Stimulated activated CD4-positive, alpha-beta T cell treated with anti-CD3 and anti-CD28 coated beads, Interleukin-4, amount 100 ng/mL, for 1 hour (primary cell): ENCODE measurements at regions not wholly inside any gene's neighbourhood (a gene's known extent, or its start where the extent isn't known, plus 50 kb on each side); places are given as distances from the start of the nearest gene placed in this dataset.

Experiments used
- DNase-seq: peaks from one replicate; pipeline ENCODE4 v3.0.0-alpha.2; 2020

DNA sequence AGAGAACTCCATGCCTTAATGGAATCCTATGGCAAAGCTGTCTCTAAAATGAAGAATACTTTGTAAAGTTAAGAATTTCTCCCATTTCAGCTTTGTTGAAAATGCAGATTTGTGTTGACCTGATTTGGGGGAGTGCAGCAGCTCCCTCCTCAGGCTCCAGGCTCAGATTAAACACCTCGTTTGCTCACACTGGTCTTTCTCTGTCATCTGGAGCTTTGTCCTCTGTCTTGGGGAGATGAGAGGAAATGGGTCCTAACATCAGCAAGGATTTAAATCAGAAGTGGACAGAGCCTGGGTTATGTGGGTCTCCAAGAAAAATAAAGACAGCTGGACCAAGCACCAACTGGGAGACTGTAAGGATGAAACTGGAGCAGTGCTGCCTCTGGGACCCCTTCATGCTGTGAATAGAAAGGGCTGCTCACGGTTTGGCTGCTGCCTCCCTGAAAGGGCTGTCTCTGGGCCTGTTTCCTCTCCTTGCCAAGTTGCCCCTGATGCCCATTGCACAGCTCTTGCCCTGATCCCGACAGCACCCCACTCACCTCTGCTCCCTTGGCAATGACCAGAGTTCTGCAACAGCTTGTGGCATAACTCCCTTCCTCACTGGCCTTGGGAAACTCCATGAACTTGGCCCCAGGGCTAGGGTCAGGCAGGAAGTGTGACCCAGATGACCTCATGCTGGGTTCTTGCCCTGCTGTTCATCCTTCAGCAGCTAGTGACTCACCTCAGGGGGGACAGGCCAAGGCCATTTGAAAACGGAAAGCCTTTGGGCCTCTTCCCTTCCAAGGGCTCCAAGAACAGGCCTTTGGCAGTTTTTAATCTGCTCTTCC, 197.2 kb downstream of the CYP26B1 start:
- DNase-seq = no peak

GRCh38 chr2:71949537-71949798, 198.2 kb downstream of the CYP26B1 start:
- DNase-seq = no peak

GRCh38 chr2:71948781-71949536, 198.7 kb downstream of the CYP26B1 start:
- DNase-seq = no peak

DNA sequence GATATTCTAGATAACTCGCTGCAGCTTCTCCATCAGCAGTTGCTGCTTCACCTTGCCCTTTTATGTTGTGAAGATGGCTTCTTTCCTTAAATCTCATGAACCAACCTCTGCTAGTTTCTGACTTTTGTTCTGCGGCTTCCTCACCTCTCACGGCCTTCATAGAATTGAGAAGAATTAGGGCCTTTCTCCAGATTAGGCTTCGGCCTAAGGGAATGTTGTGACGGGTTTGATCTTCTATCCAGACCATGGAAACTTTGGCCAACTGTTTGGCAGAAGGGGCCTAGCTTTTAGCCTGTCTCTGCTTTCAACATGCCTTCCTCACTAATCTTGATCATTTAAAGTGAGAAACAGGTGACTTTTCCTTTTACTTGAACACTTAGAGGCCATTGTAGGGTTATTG, 199.9 kb downstream of the CYP26B1 start:
- DNase-seq = no peak

DNA sequence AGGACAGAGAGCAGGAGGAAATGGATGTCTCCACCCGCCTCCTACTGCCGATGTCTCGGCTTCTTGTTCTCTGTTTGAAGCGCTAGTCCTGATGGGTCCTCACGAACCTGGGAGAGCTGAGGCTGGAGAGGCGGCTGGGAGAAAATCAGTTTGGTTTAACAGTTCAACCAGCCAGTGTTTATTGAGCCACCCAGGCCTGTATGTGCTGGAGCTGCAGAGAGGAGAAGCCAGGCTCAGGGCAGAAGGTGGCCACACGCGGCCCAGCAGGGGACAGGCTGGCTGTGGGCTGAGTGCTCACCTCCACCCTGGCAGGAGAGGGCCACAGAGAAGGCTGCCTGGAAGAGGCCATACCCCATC, 202.1 kb downstream of the CYP26B1 start:
- no peak for DNase-seq

DNA sequence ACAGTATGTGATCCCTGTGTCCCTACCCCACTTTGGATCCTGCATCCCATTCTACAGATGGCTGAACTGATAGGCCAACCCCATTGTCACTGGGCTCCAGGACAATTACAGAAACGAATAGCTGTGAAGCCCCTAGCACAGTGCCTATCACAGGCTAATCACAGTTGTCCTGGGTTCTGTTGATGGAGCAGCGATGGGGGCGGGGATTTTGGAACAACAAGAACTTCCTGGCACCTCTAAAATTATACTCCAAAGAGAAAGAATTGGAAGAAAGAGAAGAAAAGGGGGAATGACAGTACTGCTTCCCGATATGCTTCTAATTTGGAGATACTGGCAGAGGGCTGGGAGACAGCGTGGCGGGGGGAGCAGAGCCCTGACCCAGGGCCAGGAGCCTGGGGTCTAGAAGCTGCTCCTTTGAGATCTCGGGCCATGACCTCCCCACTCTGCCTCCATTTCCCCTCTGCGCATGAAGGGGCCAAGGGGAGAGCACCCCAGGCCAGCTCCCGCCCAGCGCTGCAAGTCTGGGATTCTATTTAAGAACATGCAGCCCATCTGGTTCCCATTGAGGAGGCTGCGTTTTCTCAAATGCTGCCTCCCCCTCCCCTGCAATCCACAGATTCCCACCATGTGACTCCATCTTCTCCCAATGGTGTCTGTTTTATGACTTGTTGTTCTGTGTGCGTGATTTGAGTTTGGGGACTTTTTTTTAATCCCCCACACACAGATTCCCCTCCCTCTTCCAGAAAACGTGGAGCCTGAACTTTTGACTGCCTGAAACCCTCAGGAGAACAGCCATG, 202.7 kb downstream of the CYP26B1 start:
- DNase-seq = no peak

GRCh38 chr2:71944183-71944550, 203.5 kb downstream of the CYP26B1 start:
- no peak for DNase-seq

DNA sequence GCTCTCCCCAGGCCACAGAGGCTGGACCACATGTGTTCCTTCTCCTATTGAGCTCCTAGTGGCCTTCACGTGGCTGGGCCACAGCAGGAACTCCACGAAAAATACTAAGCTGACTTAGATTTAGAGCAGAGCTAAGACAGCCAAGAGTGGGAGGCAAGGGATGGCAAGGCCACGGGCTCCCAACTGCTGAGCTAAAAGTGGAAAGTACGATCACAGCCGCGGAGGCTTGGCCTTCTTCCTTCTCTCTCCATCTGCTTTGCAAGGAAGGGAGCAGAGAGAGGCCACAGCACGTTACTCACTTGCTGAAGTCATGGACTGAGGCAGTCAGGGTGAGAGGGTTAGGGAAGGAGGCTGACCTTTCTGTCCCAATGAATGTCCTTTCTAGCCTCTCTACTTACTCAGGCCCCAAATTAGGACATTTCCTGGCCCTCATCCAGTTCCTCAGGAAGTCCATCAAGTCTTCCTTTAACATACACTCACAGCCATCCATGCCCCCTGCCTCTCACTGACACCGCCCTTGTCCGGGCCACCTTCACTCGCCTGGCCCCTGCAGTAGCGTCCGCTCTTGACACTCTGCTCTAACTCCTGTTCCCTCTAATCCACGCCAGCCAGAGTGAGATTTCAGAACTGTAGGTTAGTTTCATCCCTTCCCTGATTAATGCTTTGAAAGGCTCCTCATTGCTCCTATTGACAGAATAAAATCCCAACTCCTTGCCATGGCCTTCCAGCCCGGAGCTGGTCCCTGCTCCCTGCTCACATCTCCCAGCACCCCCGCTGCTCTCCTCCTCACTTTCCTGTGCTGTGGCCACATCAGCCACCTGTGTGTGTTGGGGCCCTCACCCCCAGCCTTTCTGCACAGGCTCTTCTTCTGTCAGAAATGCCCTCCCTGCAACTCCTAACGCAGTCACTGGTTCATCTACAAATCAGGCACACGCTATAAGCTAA, 204.2 kb downstream of the CYP26B1 start:
- DNase-seq = no peak

GRCh38 chr2:71941726-71942525, 205.7 kb downstream of the CYP26B1 start:
- DNase-seq = no peak

GRCh38 chr2:71940695-71941094, 207.0 kb downstream of the CYP26B1 start:
- DNase-seq = no peak

DNA sequence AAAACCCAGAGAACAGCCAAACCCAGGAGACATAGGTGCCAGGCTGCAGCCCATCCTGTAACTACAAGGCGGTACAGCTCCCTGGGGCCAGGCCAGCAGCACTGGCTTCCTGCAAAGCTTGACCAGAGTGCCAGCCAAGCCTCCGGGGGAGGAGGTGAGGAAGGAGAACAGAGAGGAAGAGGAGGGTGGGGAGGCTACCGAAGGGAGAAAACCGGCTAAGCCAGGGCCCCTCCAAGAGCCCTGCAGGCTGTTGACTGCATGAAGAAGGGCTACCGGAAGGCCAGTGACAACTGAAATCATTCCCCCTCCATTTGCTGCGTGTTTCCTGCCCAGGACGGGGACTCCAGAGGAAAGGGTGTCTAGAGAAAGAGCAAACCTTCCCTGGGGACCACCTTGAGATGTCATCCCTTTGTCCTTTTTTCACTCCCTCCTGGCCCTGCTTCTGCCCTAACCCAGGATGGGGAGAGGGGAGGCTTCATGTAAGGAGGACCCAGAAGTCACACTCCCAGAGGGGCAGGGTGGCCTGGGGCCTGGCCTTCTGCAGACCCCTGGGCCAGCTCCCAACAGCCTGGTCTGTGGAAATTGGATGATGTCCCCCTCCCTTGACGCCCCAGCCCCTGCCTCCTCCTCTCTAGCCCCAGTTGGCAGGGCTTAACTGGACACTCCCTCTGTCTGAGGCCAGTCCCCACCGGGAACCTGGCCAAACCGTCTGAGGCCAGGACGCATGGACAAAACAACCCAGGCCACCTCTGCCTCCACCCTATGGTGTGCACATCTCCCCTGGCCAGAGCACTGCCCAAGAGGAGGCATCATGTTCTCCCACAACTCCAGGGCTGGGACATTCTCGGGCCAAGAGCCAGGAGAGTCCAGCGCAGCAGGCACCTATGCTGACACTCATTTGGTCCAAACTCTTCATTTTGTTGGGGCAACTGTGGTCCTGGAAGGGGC, 207.8 kb downstream of the CYP26B1 start:
- no peak for DNase-seq

- no peak for DNase-seq
These were observed 208.7 kb downstream of the CYP26B1 start for GRCh38 chr2:71938659-71939587.

GRCh38 chr2:71938108-71938507, 209.6 kb downstream of the CYP26B1 start:
- no peak for DNase-seq

- no peak for DNase-seq
These were observed 210.3 kb downstream of the CYP26B1 start for GRCh38 chr2:71937396-71937795.

- DNase-seq = no peak
These were observed 211.3 kb downstream of the CYP26B1 start for GRCh38 chr2:71936076-71937030.

DNA sequence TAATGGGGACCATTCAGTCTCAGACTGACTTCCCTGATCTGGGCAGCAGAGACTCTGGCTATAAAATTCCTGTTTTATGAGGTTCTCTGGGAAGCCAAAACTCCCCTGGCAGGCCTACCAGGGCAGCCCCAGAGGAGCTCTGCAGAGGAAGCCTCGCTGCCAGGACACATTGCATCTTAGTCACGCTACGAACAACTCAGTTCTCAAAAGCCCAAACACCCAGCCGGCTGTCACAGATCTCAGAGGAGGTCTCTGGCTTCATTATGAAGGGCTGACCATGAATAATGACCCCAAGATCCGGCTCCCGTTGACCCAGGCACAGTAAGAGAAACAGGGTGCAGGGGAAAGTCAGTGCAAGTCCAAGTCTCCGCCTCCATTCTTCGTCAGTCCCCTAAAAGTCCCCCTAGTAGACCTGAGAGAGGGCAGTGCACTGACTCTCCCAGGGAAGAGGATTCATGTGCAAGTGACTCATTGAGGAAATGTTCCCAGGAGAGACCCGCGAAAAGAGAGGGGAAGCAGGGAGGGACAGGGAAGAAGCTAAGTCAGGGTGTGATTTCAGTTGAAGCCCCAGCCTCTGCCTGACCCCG, 212.3 kb downstream of the CYP26B1 start:
- no peak for DNase-seq

GRCh38 chr2:71934595-71935261, 212.9 kb downstream of the CYP26B1 start:
- DNase-seq = no peak

DNA sequence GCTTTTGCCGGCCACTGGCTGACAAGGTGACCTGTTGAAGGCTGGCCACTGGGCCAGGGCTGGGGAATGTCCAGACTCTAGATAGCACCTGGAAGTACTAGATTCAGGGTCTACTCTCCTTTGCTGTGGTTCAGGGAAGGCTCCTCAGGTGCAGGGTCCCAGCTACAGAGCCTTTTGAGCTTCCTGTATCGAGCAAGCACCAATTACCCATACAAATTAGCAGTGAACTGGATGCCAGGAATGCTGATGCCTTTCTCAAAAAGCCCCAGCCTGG, 213.4 kb downstream of the CYP26B1 start:
- DNase-seq = no peak
